ENCODE measurements at regions not wholly inside any gene's neighbourhood (a gene's known extent, or its start where the extent isn't known, plus 50 kb on each side); places are given as distances from the start of the nearest gene placed in this dataset.
"Not testable (repeated sequence)": the region's sequence is repeated elsewhere in the genome, so short reads cannot be mapped to it uniquely, and the experiment has no call there.

GRCh38 chr4:44502216-44502615 lies 53.6 kb upstream of the KCTD8 start:
- H3K4me1 ChIP-seq (ENCODE audit: control insufficient read depth in 5 of 5, insufficient read depth in 5 of 5, low read length in 5 of 5), result peaks cover 0 to 12% (median 0%) of the 10 kb centered on the region in 5 donors
- H3K27ac ChIP-seq (ENCODE audit: low read depth, low read length); H3K36me3 ChIP-seq (ENCODE audit: control insufficient read depth in 5 of 5, insufficient read depth in 5 of 5, low read length in 5 of 5); H3K9me3 ChIP-seq (ENCODE audit: control insufficient read depth in 5 of 5, low read length in 5 of 5); H3K4me3 ChIP-seq (ENCODE audit: low read depth in 1 of 5, low read length in 5 of 5); H3K9ac ChIP-seq (ENCODE audit: low read length in 5 of 5); H3K27me3 ChIP-seq (ENCODE audit: control insufficient read depth in 5 of 5, insufficient read depth in 4 of 5, low read length in 5 of 5): not testable (repeated sequence)

All from subcutaneous abdominal adipose tissue (tissue), 5 donors.